Endodermal cell (in vitro differentiated cells): ENCODE measurements at regions not wholly inside any gene's neighbourhood (a gene's known extent, or its start where the extent isn't known, plus 50 kb on each side); places are given as distances from the start of the nearest gene placed in this dataset.

Experiments used
- DNase-seq: peaks from one replicate; pipeline ENCODE4 v3.0.0-alpha.2; 2017
- H3K27ac ChIP-seq: 2 replicates; pipeline ENCODE4 v1.5.1; 2013; ENCODE audit warnings: mild to moderate bottlenecking, low read depth, low read length, moderate library complexity
- H3K27me3 ChIP-seq: 2 replicates; pipeline ENCODE4 v1.6.1; 2013; ENCODE audit warnings: mild to moderate bottlenecking, low read length, moderate library complexity; ENCODE audit not compliant: insufficient read depth, control insufficient read depth, poor library complexity, severe bottlenecking
- H3K36me3 ChIP-seq: 2 replicates; pipeline ENCODE4 v1.7.0; 2013; ENCODE audit warnings: mild to moderate bottlenecking, low read length, moderate library complexity; ENCODE audit not compliant: control insufficient read depth, insufficient read depth
- H3K4me1 ChIP-seq: one replicate; pipeline ENCODE4 v1.7.0; 2013; ENCODE audit warnings: low read length; ENCODE audit not compliant: control insufficient read depth, insufficient read depth
- H3K4me3 ChIP-seq: 2 replicates; pipeline ENCODE4 v1.5.1; 2013; ENCODE audit warnings: mild to moderate bottlenecking, low read length, moderate library complexity
- H3K9ac ChIP-seq: 2 replicates; pipeline ENCODE4 v1.6.1; 2013; ENCODE audit warnings: mild to moderate bottlenecking, low read length, moderate library complexity; ENCODE audit not compliant: poor library complexity, severe bottlenecking; ENCODE audit errors: extremely low read depth
- H3K9me3 ChIP-seq: 2 replicates; pipeline ENCODE4 v1.6.1; 2013; ENCODE audit warnings: mild to moderate bottlenecking, low read length, moderate library complexity; ENCODE audit not compliant: control insufficient read depth
- H3K27ac Mint-ChIP-seq: 2 replicates; pipeline ENCODE4 v1.8.0; 2020; ENCODE audit warnings: mixed read lengths
- H3K27me3 Mint-ChIP-seq: 2 replicates; pipeline ENCODE4 v1.8.0; 2021; ENCODE audit warnings: mild to moderate bottlenecking, mixed read lengths; ENCODE audit not compliant: insufficient read depth
- H3K36me3 Mint-ChIP-seq: 2 replicates; pipeline ENCODE4 v1.8.0; 2020; ENCODE audit warnings: low read depth, mixed read lengths
- H3K4me1 Mint-ChIP-seq: 2 replicates; pipeline ENCODE4 v1.8.0; 2020; ENCODE audit warnings: mixed read lengths
- H3K4me3 Mint-ChIP-seq: 2 replicates; pipeline ENCODE4 v1.8.0; 2020; ENCODE audit warnings: mild to moderate bottlenecking, moderate library complexity, mixed read lengths
- H3K9me3 Mint-ChIP-seq: 2 replicates; pipeline ENCODE4 v1.8.0; 2020; ENCODE audit warnings: mild to moderate bottlenecking, mixed read lengths
- WGBS, 2 experiments: methylation state at CpG; one replicate each; pipeline versions ENCODE4 v1.1.5 to v1.1.7; 2013; ENCODE audit warnings: missing lambda C conversion rate in 2 of 2, mixed read lengths in 1 of 2; ENCODE audit not compliant: insufficient coverage in 1 of 2, insufficient read length in 1 of 2; 5-methylcytosine and 5-hydroxymethylcytosine counted together
- TF ChIP-seq, protein P1 (sequence below): fragments of 200-600 bp; sonication (generic); conservative IDR thresholded peaks from 2 replicates; pipeline ENCODE4 v1.5.0; 2021; ENCODE audit warnings: antibody characterized with exemption, mild to moderate bottlenecking

DNA sequence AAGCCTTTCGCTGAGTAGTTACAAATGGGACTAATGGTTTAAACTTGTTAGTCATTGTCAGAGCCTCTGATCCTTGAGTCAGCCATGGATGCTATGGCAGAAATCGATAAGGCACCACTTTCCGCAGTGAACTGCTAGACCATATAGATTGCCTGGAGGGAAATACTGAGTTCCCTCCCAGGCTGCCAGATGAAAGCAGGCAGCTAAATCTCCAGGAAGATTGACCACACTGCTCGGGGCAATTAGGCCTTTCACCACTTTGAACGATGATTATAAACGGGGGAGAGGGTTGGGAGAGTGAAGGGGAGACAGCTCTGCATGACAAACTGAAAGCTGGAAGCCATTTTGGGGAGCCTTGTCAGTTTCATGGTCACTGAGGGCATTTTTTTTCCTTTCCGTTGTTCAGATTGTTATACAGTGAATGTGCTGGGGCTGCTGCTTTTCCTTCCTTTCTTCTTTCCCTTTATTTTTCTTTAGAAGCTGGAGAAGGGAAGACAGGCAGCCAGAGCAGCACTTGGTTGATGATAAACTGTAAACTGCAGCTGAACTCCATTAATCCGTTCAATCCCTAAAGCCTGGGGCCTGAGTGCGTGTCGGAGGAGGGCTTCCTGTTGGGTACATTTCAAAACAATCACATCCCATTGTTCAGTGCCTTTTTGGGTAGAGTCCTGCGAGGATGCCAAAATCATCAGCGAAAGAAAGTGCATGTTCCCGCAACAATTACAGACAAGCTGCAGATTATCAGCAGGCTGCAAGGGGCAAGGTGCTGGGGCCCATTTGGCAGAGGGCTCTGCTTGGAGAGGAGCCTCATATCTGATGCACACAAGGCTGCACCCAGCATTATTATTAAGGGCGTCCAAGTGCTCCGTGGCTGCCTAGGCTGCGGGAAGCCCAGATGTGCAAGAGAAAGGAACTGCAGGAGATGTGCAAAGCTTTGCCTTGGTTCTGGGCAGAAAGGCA lies 308.4 kb downstream of the PSAT1 start:
- H3K27ac Mint-ChIP-seq, result no peak overlapping the region
- peaks cover 5% of the 10 kb centered on the region for H3K9me3 ChIP-seq
- 78 to 85% methylated on average over 10 to 16 of the region's 16 CpGs for WGBS, 2 experiments
- peaks cover 4% of the 10 kb centered on the region for H3K4me1 ChIP-seq
- no peak overlapping the region for H3K4me3 Mint-ChIP-seq
- peaks cover 26% of the 10 kb centered on the region for H3K4me1 Mint-ChIP-seq
- no peak overlapping the region for H3K9ac ChIP-seq
- H3K27ac ChIP-seq, result peak overlapping the region; percentile 69
- DNase-seq, result no peak
- H3K27me3 ChIP-seq, result no peaks in the 10 kb centered on the region
- peaks cover 9% of the 10 kb centered on the region for H3K9me3 Mint-ChIP-seq
- H3K4me3 ChIP-seq, result no peak overlapping the region
- H3K27me3 Mint-ChIP-seq, result no peaks in the 10 kb centered on the region
- H3K36me3 Mint-ChIP-seq, result no peaks in the 10 kb centered on the region
- TF ChIP-seq, protein P1, sequence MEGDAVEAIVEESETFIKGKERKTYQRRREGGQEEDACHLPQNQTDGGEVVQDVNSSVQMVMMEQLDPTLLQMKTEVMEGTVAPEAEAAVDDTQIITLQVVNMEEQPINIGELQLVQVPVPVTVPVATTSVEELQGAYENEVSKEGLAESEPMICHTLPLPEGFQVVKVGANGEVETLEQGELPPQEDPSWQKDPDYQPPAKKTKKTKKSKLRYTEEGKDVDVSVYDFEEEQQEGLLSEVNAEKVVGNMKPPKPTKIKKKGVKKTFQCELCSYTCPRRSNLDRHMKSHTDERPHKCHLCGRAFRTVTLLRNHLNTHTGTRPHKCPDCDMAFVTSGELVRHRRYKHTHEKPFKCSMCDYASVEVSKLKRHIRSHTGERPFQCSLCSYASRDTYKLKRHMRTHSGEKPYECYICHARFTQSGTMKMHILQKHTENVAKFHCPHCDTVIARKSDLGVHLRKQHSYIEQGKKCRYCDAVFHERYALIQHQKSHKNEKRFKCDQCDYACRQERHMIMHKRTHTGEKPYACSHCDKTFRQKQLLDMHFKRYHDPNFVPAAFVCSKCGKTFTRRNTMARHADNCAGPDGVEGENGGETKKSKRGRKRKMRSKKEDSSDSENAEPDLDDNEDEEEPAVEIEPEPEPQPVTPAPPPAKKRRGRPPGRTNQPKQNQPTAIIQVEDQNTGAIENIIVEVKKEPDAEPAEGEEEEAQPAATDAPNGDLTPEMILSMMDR, result no peak
- no peaks in the 10 kb centered on the region for H3K36me3 ChIP-seq

DNA sequence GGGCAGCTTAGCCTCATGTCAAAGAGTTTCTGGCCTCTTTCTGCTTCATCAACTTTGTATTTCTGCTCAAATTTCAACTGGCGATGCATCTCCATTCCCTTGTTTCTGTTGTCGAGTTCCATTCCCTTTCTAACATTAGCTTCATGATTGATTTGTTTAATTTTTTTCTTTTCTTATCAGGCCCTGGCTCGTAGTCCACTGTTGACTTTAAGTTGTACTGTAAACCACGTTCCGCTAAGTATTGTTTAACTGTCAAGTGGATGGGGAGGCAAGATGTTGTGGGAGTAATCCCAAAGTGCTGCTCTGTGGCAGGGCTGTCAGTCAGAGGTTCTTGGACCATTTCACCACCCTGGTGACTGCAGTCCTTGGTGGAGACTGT lies 309.1 kb downstream of the PSAT1 start:
- Histone ChIP-seq H3K27me3 (no peaks in the 10 kb centered on the region), H3K27ac (peak overlapping the region; percentile 48), H3K4me1 (peaks cover 4% of the 10 kb centered on the region), H3K36me3 (no peaks in the 10 kb centered on the region), H3K9me3 (peaks cover 5% of the 10 kb centered on the region), H3K9ac (no peak overlapping the region), H3K4me3 (no peak overlapping the region)
- no peak for DNase-seq
- Mint-ChIP-seq H3K36me3 (no peaks in the 10 kb centered on the region), H3K27ac (no peak overlapping the region), H3K4me3 (no peak overlapping the region), H3K9me3 (peaks cover 9% of the 10 kb centered on the region), H3K27me3 (no peaks in the 10 kb centered on the region), H3K4me1 (peaks cover 26% of the 10 kb centered on the region)
- TF ChIP-seq, protein P1, result no peak
- WGBS, 2 experiments, result 75 to 84% methylated on average over 1 to 5 of the region's 5 CpGs

DNA sequence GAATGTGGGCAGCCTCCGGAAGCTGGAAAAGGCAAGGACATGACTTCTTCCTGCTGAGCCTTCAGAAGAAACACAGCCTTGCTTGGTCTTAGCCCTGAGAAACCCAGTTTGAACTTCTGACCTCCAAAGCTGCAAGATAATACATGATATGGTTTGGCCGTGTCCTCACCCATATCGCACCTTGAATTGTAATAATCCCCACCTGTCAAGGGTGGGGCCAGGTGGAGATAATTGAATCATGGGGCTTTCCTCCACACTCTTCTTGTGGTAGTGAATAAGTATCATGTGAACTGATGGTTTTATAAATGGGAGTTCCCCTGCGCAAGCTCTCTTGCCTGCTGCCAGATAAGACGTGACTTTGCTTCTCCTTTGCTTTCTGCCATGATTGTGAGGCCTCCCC lies 310.9 kb downstream of the PSAT1 start:
- H3K9me3 Mint-ChIP-seq, result peaks cover 9% of the 10 kb centered on the region
- 63 to 81% methylated on average over 1 to 5 of the region's 5 CpGs for WGBS, 2 experiments
- no peaks in the 10 kb centered on the region for H3K36me3 ChIP-seq
- peaks cover 5% of the 10 kb centered on the region for H3K9me3 ChIP-seq
- no peak overlapping the region for H3K27ac ChIP-seq
- no peak overlapping the region for H3K9ac ChIP-seq
- peaks cover 4% of the 10 kb centered on the region for H3K4me1 ChIP-seq
- DNase-seq, result no peak
- H3K27me3 Mint-ChIP-seq, result no peaks in the 10 kb centered on the region
- H3K36me3 Mint-ChIP-seq, result no peaks in the 10 kb centered on the region
- no peak overlapping the region for H3K4me3 Mint-ChIP-seq
- TF ChIP-seq, protein P1, result no peak
- no peak overlapping the region for H3K4me3 ChIP-seq
- no peaks in the 10 kb centered on the region for H3K27me3 ChIP-seq
- H3K27ac Mint-ChIP-seq, result no peak overlapping the region
- H3K4me1 Mint-ChIP-seq, result peaks cover 22% of the 10 kb centered on the region
